GM19395 (cell line): ENCODE measurements at regions not wholly inside any gene's neighbourhood (a gene's known extent, or its start where the extent isn't known, plus 50 kb on each side); places are given as distances from the start of the nearest gene placed in this dataset.

Experiments
- ATAC-seq: cut with Tn5 transposase; IDR thresholded peaks from one replicate; pipeline ENCODE4 v1.9.1; 2021; ENCODE audit warnings: mild to moderate bottlenecking, moderate library complexity; ENCODE audit not compliant: unreplicated experiment

DNA sequence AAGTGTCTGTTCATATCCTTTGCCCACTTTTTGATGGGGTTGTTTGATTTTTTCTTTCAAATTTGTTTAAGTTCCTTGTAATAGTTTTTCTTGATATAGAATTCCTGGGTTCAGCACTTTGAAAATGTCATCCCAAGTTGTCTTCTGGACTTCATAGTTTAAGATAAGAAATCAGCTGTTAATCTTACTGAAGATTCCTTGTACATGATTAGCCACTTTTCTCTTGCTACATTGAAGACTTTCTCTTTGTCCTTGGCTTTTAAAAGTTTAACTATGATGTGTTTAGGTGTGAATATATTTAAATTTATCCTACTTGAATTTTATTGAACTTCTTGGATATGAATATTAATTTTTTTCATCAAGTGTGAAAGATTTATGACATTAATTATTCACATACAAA is 387.2 kb upstream of the CWC22 start:
- ATAC-seq, result no peak

DNA sequence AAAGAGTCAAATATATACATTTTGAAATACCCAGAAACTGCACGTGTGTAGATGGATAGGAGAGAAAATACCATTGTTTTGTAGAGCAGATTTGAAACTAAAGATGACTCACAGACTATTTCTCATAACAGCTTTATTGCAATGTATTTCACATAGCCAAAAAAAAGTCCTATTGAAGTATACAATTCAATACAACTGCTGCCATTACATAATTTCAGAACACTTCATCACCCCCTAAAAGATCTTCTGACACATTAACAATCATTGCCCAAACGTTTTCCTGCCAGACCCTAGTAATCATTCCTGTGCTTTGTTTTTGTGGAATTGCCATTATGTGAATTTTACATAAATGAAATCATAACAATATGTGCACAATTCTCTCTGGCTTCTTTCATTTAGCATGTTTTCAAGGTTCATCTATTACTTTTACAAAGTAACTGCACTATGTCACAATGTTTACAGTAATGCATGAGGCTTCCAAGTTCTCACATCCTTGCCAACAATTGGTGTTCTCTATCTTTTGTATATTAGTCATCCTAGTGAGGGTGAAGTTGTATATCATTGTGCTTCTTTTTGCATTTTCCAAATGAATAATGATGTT is 378.6 kb upstream of the CWC22 start:
- no peak for ATAC-seq

- ATAC-seq, result no peak
Measured at GRCh38 chr2:180376066-180376465, 369.0 kb upstream of the CWC22 start.

- no peak for ATAC-seq
Measured at GRCh38 chr2:180374502-180375281, 367.6 kb upstream of the CWC22 start.

DNA sequence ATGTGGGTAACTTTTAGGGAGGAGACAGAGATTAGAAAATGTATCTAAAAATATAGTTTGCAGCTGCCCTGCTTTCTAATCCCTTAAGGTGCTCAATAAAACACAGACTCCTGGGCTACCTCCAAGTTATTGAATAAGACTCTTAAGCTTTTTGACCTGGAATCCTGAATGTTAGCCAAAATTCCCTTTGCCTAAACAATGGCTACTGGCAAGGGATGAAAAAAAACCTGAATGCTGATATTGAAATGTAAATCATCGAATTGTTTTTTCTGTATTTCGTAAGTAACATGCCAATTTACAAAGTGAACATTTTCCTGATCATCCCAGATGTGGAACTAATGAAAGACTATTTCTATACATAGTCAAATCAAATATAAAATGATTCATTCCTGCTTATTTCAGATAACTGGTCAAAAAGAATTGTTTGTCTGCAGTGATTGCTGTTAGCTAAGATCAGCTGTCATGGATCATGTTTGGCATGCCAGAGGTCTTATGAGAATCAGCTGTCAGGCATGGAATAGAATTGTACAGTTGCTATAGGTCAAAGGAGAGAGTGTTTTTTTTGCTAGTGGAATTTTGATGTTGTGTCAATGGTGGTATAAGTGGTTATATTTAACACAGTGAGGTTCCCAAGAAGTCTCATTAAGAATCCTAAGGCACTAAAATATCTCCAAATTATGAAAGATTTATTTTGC is 363.6 kb upstream of the CWC22 start:
- no peak for ATAC-seq

DNA sequence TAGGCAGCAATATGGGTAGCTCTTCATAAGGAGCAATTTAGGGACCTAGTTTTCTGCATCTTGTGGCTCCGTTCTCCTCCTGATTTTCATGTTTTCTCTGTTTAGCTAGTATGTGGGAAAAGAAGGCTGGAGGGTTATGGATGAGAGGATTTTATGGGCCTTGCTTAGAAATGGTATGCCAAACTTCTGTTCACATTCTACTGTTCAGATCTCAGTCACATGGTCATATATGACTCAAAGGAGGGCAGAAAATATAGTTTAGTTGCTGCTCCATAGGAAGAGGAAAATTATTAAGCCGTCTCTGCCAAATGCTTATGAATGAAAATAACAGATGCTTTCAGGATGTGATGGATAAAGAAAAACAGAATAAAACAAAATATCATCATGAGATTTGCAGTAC is 361.8 kb upstream of the CWC22 start:
- ATAC-seq, result no peak

DNA sequence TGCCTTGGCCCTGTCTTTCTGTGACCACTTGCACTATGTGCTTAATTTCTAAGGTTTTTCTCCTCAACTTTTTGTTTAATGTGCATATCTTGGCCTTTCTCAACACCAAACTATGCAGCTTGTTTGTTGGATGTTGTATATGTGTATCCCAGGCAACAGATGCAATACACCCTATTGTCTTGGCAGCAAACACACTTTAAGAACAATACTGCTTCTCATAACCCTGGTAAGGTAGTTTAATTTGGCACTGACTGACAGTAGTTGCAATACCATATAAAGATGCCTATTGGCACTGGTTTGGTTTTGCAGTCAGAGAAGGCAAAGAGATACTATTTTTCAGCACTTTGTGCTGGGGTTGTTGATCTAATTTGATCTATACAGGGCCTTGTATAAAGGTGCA is 360.7 kb upstream of the CWC22 start:
- ATAC-seq, result no peak

DNA sequence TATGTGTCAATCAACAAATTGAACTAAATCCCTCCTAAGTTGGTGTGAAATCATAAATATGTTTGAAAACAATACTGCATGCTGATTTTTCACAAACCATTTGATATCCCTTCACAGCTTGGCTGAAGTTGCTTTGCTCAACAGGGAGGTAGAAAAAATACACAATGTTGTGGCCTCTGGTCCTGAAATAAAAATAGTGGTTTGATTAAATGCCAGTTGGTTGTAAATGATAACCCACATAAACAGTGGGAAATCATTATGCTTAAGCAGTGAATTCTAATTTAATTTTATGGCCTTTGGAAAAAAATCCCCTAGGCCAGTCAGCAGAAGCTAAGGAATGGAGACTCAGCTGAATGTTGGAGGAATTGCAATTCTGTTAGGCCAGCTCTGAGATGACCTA is 359.4 kb upstream of the CWC22 start:
- no peak for ATAC-seq

DNA sequence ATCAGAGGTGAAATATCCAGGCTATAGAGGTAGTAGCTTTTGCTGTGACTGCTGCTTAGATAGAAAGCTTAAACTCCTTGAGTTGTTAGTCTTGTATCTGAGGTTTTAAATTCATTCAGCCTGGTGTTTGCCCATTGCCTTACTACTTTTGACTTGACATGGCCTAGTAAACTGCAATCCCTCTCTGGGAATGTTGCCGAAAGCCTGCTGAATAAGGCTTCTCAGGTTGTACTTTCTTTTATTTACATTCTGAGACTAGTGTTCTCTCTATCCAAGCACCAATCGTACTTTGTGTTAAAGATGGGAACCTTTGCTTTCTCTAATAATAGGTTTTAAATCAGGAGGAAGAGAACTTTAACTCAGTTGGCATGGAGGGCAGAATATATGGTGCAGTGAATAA is 357.6 kb upstream of the CWC22 start:
- no peak for ATAC-seq

- ATAC-seq, result peak; percentile 47
Measured at GRCh38 chr2:180360283-180360618, 353.2 kb upstream of the CWC22 start.

DNA sequence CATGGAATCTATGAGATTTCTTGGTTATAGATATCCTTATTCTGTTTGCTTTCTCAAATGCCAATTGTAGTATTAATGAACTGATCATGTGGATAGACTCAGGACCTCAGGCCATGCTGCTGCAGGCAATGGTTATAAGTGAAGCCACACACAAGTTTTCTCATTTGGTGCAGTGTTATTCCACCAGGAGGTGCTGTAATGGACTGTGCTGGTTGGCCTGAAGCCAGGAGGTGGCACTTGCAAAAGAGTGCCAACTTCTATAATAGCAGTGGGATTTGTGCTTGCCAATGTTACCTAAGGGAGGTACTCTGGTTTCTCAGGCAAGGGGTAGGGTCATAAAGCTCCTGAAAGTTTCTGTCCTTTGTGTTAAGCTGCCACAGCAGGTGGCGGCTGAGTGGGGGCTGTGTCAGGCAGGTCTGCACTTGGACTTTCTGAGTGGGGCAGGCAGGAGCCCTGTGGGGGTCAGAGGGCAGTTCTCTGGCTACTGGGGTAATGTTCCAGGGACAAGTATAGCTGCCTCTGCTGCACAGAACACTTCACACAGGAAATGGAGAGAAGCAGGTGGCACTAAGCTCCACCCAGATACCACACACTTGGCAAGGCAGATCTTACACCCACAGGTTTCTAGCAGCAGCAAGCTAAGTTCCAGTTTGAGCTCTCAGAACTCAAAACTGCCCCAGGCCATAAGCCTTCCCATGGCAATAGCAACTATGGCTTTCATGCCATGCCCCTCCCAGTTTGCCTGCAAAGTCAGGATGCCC is 352.6 kb upstream of the CWC22 start:
- ATAC-seq, result peak; percentile 96

DNA sequence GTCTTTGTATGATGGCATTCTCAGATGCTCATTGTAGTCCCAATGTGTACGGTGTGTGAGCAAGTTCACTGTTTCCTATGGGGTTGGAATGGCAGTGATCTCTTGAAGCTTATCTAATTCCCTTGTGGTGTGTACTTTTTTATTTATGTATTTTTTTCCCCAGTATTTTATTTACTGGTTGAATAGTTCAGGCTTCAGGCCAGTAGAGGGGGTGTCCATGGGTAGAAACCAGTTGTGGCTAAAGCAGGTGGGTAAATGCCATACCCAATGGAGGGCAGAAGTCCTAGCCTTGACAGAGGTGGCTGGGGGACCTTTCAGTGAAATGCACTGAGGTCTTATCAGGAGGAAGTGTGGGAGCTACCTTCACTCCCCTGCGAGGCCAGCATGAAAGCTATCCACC is 351.4 kb upstream of the CWC22 start:
- no peak for ATAC-seq

GRCh38 chr2:180356676-180357075 is 349.6 kb upstream of the CWC22 start:
- ATAC-seq, result no peak

DNA sequence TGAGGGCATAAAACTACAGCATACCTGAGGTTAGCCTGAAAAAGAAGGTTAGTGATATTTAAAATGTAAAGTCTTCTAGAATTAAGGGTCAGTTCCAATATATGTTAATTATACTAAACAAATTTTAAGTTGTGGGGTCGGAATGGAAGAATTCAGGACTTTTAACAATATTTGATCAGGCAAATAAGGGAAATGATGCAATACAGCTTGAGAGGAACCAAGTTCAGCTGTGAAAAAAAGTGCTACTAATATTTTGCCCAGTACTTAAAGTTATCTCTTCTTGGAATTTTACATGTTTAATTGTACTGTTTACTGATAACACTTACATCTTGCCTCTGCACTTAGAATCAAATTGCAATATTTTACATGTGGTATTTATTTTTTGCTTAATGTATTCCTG is 345.5 kb upstream of the CWC22 start:
- no peak for ATAC-seq

GRCh38 chr2:180349809-180350208 is 342.7 kb upstream of the CWC22 start:
- no peak for ATAC-seq

- ATAC-seq, result no peak
Measured at GRCh38 chr2:180343528-180344345, 336.6 kb upstream of the CWC22 start.

DNA sequence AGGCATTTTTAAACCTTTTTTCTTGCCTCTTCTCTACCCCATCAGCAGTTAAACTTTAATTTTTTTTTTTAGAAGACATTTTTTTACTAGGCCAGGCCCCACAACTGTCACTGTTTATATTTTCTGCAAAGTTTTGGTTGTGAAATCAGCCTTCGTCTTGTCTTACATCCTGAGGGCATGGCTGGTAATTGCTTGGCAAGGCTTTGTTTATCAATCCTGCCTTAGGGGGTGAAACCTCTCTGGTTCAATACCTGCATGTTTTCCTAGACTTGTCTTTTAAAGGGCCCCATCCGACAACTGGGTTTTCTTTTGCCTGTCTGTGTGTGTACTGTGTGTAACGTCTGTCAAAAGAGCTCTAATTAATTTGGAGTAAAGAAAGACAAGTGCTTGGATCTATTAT is 330.0 kb upstream of the CWC22 start:
- ATAC-seq, result no peak

DNA sequence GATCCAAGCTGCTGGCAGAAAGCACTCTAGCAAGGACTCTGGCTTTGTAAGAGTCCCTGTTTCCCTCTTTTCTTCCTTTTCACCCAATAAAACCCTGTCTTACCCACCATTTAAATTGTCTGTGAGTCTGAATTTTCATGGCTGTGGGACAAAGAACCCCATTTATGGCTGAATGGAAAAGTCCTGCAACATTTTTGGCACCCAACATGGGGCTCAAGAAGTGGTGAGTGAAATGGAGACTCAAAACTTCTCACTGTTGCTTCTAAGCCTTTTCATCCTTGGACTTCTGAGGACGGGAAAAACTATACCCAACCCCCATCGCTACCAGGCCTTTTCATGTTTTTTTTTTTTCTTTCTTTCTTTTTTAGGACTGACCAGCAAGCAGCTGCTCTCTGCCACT is 329.5 kb upstream of the CWC22 start:
- ATAC-seq, result no peak

DNA sequence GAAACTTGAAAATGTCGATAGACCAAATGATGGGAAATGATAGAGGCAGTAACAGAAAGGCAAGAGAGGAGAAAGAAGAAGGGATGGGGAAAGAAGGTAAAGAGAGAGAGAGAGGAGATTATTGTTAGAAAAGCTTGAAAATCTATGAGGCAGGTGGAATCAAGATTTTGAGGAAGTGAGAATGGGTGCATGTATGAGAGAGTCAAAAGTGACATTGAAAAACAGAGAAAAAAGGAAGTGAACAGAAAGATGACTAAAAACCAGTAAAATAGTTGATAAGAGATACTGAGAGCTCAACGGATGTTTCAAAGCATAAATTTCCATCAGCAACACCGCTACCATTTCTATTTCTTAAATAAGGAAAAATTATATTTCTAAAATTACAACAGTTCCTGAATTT is 327.4 kb upstream of the CWC22 start:
- peak; percentile 100 for ATAC-seq

GRCh38 chr2:180328795-180329422 is 321.8 kb upstream of the CWC22 start:
- no peak for ATAC-seq
